Skeletal muscle satellite cell (primary cell): ENCODE measurements at regions not wholly inside any gene's neighbourhood (a gene's known extent, or its start where the extent isn't known, plus 50 kb on each side); places are given as distances from the start of the nearest gene placed in this dataset.

Experiments
- H3K27me3 ChIP-seq: 2 replicates; pipeline ENCODE4 v1.7.0; 2013; ENCODE audit warnings: low read length; ENCODE audit not compliant: control insufficient read depth, insufficient read depth
- H3K36me3 ChIP-seq: 2 replicates; pipeline ENCODE4 v1.7.0; 2013; ENCODE audit warnings: mild to moderate bottlenecking, control low read depth, low read length; ENCODE audit not compliant: insufficient read depth
- H3K4me1 ChIP-seq: 2 replicates; pipeline ENCODE4 v1.7.0; 2013; ENCODE audit warnings: low read length; ENCODE audit not compliant: control insufficient read depth, insufficient read depth
- H3K4me2 ChIP-seq: 2 replicates; pipeline ENCODE4 v1.7.0; 2013; ENCODE audit warnings: mild to moderate bottlenecking, low read length
- H3K4me3 ChIP-seq: 2 replicates; pipeline ENCODE4 v1.7.0; 2013; ENCODE audit warnings: low read length
- H3K9ac ChIP-seq: 2 replicates; pipeline ENCODE4 v1.7.0; 2013; ENCODE audit warnings: mild to moderate bottlenecking, low read depth, low read length, moderate library complexity
- H3K9me3 ChIP-seq: replicated peaks from 2 replicates; pipeline ENCODE4 v1.7.0; 2013; ENCODE audit warnings: mild to moderate bottlenecking, control low read depth, low read length

GRCh38 chr3:132241776-132242514 is 75.3 kb upstream of the ACP3 start:
- H3K4me2 ChIP-seq, result no peak overlapping the region
- H3K4me3 ChIP-seq, result no peak overlapping the region
- no peaks in the 10 kb centered on the region for H3K36me3 ChIP-seq
- H3K9me3 ChIP-seq, result no peaks in the 10 kb centered on the region
- no peaks in the 10 kb centered on the region for H3K4me1 ChIP-seq
- H3K27me3 ChIP-seq, result peaks cover 20% of the 10 kb centered on the region
- H3K9ac ChIP-seq, result no peak overlapping the region

- Histone ChIP-seq H3K4me1 (no peaks in the 10 kb centered on the region), H3K4me2 (no peak overlapping the region), H3K36me3 (no peaks in the 10 kb centered on the region), H3K9ac (no peak overlapping the region), H3K4me3 (no peak overlapping the region), H3K9me3 (no peaks in the 10 kb centered on the region), H3K27me3 (peaks cover 20% of the 10 kb centered on the region)
These were observed 74.4 kb upstream of the ACP3 start for GRCh38 chr3:132242790-132243189.

GRCh38 chr3:132245552-132246142 is 71.6 kb upstream of the ACP3 start:
- Histone ChIP-seq H3K4me2 (no peak overlapping the region), H3K36me3 (no peaks in the 10 kb centered on the region), H3K4me1 (no peaks in the 10 kb centered on the region), H3K4me3 (no peak overlapping the region), H3K9me3 (no peaks in the 10 kb centered on the region), H3K9ac (no peak overlapping the region), H3K27me3 (peaks cover 24% of the 10 kb centered on the region)

GRCh38 chr3:132246212-132246611 is 71.0 kb upstream of the ACP3 start:
- H3K4me1 ChIP-seq, result no peaks in the 10 kb centered on the region

GRCh38 chr3:132247211-132247610 is 70.0 kb upstream of the ACP3 start:
- no peak overlapping the region for H3K4me3 ChIP-seq
- H3K9me3 ChIP-seq, result no peaks in the 10 kb centered on the region
- H3K36me3 ChIP-seq, result no peaks in the 10 kb centered on the region
- H3K27me3 ChIP-seq, result peaks cover 13% of the 10 kb centered on the region
- H3K4me2 ChIP-seq, result no peak overlapping the region
- no peak overlapping the region for H3K9ac ChIP-seq
- H3K4me1 ChIP-seq, result no peaks in the 10 kb centered on the region

More at GRCh38 chr3:132246212-132246611, 71.0 kb upstream of the ACP3 start:
- Histone ChIP-seq H3K4me2 (no peak overlapping the region), H3K36me3 (no peaks in the 10 kb centered on the region), H3K27me3 (peaks cover 23% of the 10 kb centered on the region), H3K9me3 (no peaks in the 10 kb centered on the region), H3K9ac (no peak overlapping the region), H3K4me3 (no peak overlapping the region)

- Histone ChIP-seq H3K36me3 (no peaks in the 10 kb centered on the region), H3K4me3 (no peak overlapping the region), H3K27me3 (peaks cover 10% of the 10 kb centered on the region), H3K9me3 (no peaks in the 10 kb centered on the region), H3K4me1 (no peaks in the 10 kb centered on the region), H3K4me2 (no peak overlapping the region), H3K9ac (no peak overlapping the region)
These were observed 68.7 kb upstream of the ACP3 start for GRCh38 chr3:132248490-132248889.

GRCh38 chr3:132253262-132253878 is 63.8 kb upstream of the ACP3 start:
- no peak overlapping the region for H3K4me2 ChIP-seq
- peaks cover 20% of the 10 kb centered on the region for H3K4me1 ChIP-seq
- H3K4me3 ChIP-seq, result no peak overlapping the region
- no peak overlapping the region for H3K9ac ChIP-seq
- peaks cover 4% of the 10 kb centered on the region for H3K27me3 ChIP-seq
- H3K9me3 ChIP-seq, result no peaks in the 10 kb centered on the region
- H3K36me3 ChIP-seq, result no peaks in the 10 kb centered on the region

- no peaks in the 10 kb centered on the region for H3K36me3 ChIP-seq
- no peak overlapping the region for H3K9ac ChIP-seq
- no peaks in the 10 kb centered on the region for H3K27me3 ChIP-seq
- H3K4me1 ChIP-seq, result peaks cover 20% of the 10 kb centered on the region
- H3K4me2 ChIP-seq, result no peak overlapping the region
- H3K9me3 ChIP-seq, result no peaks in the 10 kb centered on the region
- no peak overlapping the region for H3K4me3 ChIP-seq
These were observed 63.0 kb upstream of the ACP3 start for GRCh38 chr3:132254076-132254755.

- Histone ChIP-seq H3K4me2 (peak overlapping the region; percentile 23), H3K4me3 (no peak overlapping the region), H3K9me3 (no peaks in the 10 kb centered on the region), H3K4me1 (peaks cover 20% of the 10 kb centered on the region), H3K27me3 (no peaks in the 10 kb centered on the region), H3K9ac (no peak overlapping the region), H3K36me3 (no peaks in the 10 kb centered on the region)
These were observed 62.0 kb upstream of the ACP3 start for GRCh38 chr3:132255041-132255745.

GRCh38 chr3:132256989-132257388 is 60.2 kb upstream of the ACP3 start:
- no peak overlapping the region for H3K9ac ChIP-seq
- peaks cover 20% of the 10 kb centered on the region for H3K4me1 ChIP-seq
- peaks cover 3% of the 10 kb centered on the region for H3K27me3 ChIP-seq

GRCh38 chr3:132261506-132261905 is 55.7 kb upstream of the ACP3 start:
- Histone ChIP-seq H3K9ac (no peak overlapping the region), H3K4me1 (no peaks in the 10 kb centered on the region), H3K27me3 (peaks cover 3% of the 10 kb centered on the region), H3K36me3 (no peaks in the 10 kb centered on the region), H3K9me3 (no peaks in the 10 kb centered on the region), H3K4me3 (no peak overlapping the region), H3K4me2 (no peak overlapping the region)

More at GRCh38 chr3:132256989-132257388, 60.2 kb upstream of the ACP3 start:
- no peak overlapping the region for H3K4me3 ChIP-seq
- no peak overlapping the region for H3K4me2 ChIP-seq
- no peaks in the 10 kb centered on the region for H3K36me3 ChIP-seq
- H3K9me3 ChIP-seq, result no peaks in the 10 kb centered on the region
